Heart left ventricle (tissue), 16 donors: ENCODE measurements at regions not wholly inside any gene's neighbourhood (a gene's known extent, or its start where the extent isn't known, plus 50 kb on each side); places are given as distances from the start of the nearest gene placed in this dataset.

Experiments
- ATAC-seq, 4 donors: fragments of 200-7000 bp; cut with Tn5 transposase; one replicate each; pipeline ENCODE4 v1.9.1; 2020 to 2022; ENCODE audit warnings: moderate library complexity in 4 of 4, mild to moderate bottlenecking in 3 of 4, moderate number of reproducible peaks in 1 of 4
- DNase-seq, 5 donors: peaks; one replicate each; pipeline ENCODE4 v3.0.0-alpha.2; 2020
- H3K27ac ChIP-seq, 12 donors: fragments of 200-600 bp; sonication (generic) in 4 of 12; one replicate each; pipeline versions ENCODE4 v1.5.0 to v1.8.0; 2016 to 2022; ENCODE audit warnings: mild to moderate bottlenecking in 2 of 12
- H3K27me3 ChIP-seq, 9 donors: fragments of 200-600 bp; sonication (generic) in 2 of 9; one replicate each; pipeline versions ENCODE4 v1.5.1 to v1.8.0; 2016 to 2022; ENCODE audit warnings: mild to moderate bottlenecking in 3 of 9
- H3K36me3 ChIP-seq, 9 donors: fragments of 200-600 bp; sonication (generic) in 2 of 9; one replicate each; pipeline versions ENCODE4 v1.5.0 to v1.8.0; 2018 to 2022; ENCODE audit warnings: mild to moderate bottlenecking in 2 of 9
- H3K4me1 ChIP-seq, 12 donors: fragments of 200-600 bp; sonication (generic) in 4 of 12; one replicate each; pipeline versions ENCODE4 v1.5.0 to v1.8.0; 2016 to 2022; ENCODE audit warnings: mild to moderate bottlenecking in 3 of 12
- H3K4me3 ChIP-seq, 12 donors: fragments of 200-600 bp; sonication (generic) in 4 of 12; one replicate each; pipeline versions ENCODE4 v1.5.0 to v1.8.0; 2017 to 2022; ENCODE audit warnings: mild to moderate bottlenecking in 9 of 12, moderate library complexity in 4 of 12
- H3K9me3 ChIP-seq, 12 donors: fragments of 200-600 bp; sonication (generic) in 4 of 12; one replicate each; pipeline versions ENCODE4 v1.5.0 to v1.8.0; 2016 to 2022; ENCODE audit warnings: mild to moderate bottlenecking in 1 of 12
- POLR2A ChIP-seq, 2 donors: fragments of 450-650 bp; IDR thresholded peaks; one replicate each; pipeline ENCODE4 v1.6.1; 2017; ENCODE audit warnings: antibody characterized with exemption in 2 of 2, mild to moderate bottlenecking in 2 of 2, moderate library complexity in 2 of 2
- WGBS, 4 donors: extraction: QIAGEN DNeasy Blood & Tissue Kit in 2 of 4; methylation state at CpG; one replicate each; pipeline versions ENCODE4 v1.1.5 to v1.1.7; 2013 to 2018; 5-methylcytosine and 5-hydroxymethylcytosine counted together
- intact Hi-C, 10 donors: fragments of 100-400 bp; cut with DNase I; formaldehyde crosslinking; loops; one replicate each; pipeline versions ENCODE4 v1.11.1 to v1.14.2; 2022
- TF ChIP-seq, protein P1 (sequence below), 12 donors: fragments of 200-600 bp; sonication (generic) in 4 of 12; IDR thresholded peaks; one replicate each; pipeline versions ENCODE4 v1.5.0 to v1.8.0; 2018 to 2022; ENCODE audit warnings: antibody characterized with exemption in 12 of 12, mild to moderate bottlenecking in 5 of 12
- donor health status: ischemic (EF 13 %, LVEDD 7.1; RV severe dilation, severe dysfunction).
- donor health status: healthy with polysubstance abuse.
- donor health status: DM: no; HTN: yes; CAD: no.
- donor health status: DM: no; HTN: no; CAD: no.
- donor health status: ischemic (EF 25% LVEDD 6.9; RV normal size, moderate dysfunction).
- donor health status: ischemic (EF 25% LVEDD 5.7; RV mildly dilated, moderate dysfunction).
- donor health status: healthy.
- donor health status: DM: yes; HTN: yes; CAD: no.
- donor health status: ischemic (EF 35%, LVEDD 5.7; RV mildly dilated, moderate dysfunction).
- donor health status: nonischemic (EF 11% LVEDD 7.7; RV severe dilation, severe dysfunction).
- donor health status: DM: yes; HTN: yes; CAD: no.
- donor health status: PGD.
- donor health status: ischemic (EF 29% LVEDD 5.4; RV normal size, mild dysfunction).
- donor health status: nonischemic (EF 23%, LVEDD 6.1; RV moderate dilation, normal function).

DNA sequence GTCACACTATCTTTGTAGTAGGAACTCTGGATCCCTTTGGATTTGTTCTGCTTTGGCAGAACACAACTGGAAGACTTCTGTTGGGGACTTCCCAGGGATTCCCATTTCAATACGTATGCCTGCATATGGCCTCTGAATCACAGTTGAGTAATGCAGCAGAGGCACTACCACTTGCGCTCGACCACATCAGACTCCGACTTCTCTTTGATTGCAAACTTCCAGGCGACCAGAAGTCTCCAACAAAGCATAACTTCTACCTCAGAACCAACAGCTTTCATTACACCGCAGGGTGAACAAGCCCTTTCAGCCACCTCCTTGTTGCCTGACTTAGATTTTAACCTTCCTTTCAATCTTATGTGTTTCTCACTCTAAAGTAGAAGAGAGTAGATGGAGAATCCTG, 924.4 kb downstream of the IGSF11 start:
- Histone ChIP-seq H3K4me3 (no peak overlapping the region), H3K36me3 (no peaks in the 10 kb centered on the region), H3K9me3 (no peaks in the 10 kb centered on the region), H3K27me3 (no peaks in the 10 kb centered on the region), H3K4me1 (no peaks in the 10 kb centered on the region), H3K27ac (no peak overlapping the region)
- no peak for ATAC-seq
- TF ChIP-seq, protein P1, sequence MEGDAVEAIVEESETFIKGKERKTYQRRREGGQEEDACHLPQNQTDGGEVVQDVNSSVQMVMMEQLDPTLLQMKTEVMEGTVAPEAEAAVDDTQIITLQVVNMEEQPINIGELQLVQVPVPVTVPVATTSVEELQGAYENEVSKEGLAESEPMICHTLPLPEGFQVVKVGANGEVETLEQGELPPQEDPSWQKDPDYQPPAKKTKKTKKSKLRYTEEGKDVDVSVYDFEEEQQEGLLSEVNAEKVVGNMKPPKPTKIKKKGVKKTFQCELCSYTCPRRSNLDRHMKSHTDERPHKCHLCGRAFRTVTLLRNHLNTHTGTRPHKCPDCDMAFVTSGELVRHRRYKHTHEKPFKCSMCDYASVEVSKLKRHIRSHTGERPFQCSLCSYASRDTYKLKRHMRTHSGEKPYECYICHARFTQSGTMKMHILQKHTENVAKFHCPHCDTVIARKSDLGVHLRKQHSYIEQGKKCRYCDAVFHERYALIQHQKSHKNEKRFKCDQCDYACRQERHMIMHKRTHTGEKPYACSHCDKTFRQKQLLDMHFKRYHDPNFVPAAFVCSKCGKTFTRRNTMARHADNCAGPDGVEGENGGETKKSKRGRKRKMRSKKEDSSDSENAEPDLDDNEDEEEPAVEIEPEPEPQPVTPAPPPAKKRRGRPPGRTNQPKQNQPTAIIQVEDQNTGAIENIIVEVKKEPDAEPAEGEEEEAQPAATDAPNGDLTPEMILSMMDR (IDR thresholded peaks at IDR 0.05) = no peak
- no peak for TF ChIP-seq POLR2A (IDR thresholded peaks at IDR 0.05)
- intact Hi-C loops = no loop called here
- 77 to 88% (median 84%) methylated on average over 6 of the region's 6 CpGs for WGBS, 4 donors
- DNase-seq = no peak

DNA sequence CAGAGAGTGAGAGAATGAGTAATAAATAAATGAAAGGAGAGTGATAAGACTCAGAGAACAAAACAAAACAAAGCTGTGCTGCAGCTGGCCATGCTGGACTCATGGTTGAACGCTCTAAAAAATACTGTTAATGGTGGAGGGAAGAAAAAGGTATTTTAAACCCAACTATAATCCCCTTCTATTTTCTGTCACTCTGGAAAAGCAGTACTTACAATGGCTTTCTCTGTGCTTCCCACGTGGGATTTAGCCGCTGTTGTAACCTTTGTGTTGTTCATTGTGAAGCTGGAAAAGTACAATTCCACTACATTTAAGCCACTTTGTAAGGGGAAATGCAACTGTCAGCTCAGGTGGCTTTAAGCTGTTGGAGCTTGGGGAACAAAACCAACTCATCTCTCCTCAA, 917.7 kb downstream of the IGSF11 start:
- 37 to 62% (median 57%) methylated on average over 3 of the region's 3 CpGs for WGBS, 4 donors

DNA sequence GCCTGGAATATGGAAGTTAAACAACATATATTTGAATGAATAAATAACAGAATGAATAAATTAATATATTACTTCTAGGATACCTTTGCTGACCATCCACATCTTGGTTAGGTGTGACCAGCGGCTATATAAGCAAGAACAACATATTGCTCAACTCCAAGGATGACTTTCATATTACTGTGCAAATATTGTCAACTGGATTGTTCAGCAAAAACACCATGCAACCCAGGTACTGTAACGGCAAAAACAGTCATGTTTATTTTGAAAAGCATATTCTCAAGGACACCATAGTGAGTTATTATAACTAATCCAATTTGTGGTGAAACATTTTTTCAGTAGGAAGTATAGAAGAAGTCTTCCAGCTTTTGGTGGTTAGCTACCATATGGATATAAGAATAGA, 907.9 kb downstream of the IGSF11 start:
- DNase-seq = no peak
- no peaks in the 10 kb centered on the region for H3K36me3 ChIP-seq
- no peak for ATAC-seq
- intact Hi-C loops = no loop called here
- no peaks in the 10 kb centered on the region for H3K27me3 ChIP-seq
- H3K4me1 ChIP-seq = no peaks in the 10 kb centered on the region
- no peak for TF ChIP-seq POLR2A (IDR thresholded peaks at IDR 0.05)
- TF ChIP-seq, protein P1 (IDR thresholded peaks at IDR 0.05) = no peak
- no peak overlapping the region for H3K4me3 ChIP-seq
- 89 to 92% (median 91%) methylated on average over 2 of the region's 2 CpGs for WGBS, 4 donors
- H3K9me3 ChIP-seq = no peaks in the 10 kb centered on the region
- H3K27ac ChIP-seq = no peak overlapping the region

More for the DNA sequence above, 917.7 kb downstream of the IGSF11 start:
- H3K4me1 ChIP-seq = no peaks in the 10 kb centered on the region
- ATAC-seq (no peak), DNase-seq (no peak)
- H3K4me3 ChIP-seq = no peak overlapping the region
- intact Hi-C loops = no loop called here
- H3K36me3 ChIP-seq = no peaks in the 10 kb centered on the region
- H3K27ac ChIP-seq = no peak overlapping the region
- H3K9me3 ChIP-seq = no peaks in the 10 kb centered on the region
- H3K27me3 ChIP-seq = no peaks in the 10 kb centered on the region
- TF ChIP-seq, protein P1 (IDR thresholded peaks at IDR 0.05) = no peak
- no peak for TF ChIP-seq POLR2A (IDR thresholded peaks at IDR 0.05)

DNA sequence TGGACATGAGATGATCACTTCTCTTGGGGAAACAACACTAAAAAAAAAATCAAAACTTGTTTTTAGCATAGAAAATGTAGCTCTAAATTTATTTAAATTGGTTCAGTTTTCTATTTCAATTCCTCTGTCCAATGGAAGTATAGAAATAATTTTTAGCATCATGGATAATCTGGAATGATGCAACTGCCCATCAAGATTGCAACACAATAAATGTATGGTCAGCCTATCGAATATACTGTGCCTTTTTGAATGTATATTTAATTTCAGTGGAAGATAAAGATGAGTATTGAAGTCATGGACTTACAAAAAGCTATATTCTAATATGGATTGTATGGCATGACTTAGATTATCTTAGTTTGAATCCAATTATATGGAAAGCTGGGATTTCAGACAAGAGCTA, 906.7 kb downstream of the IGSF11 start:
- WGBS, 4 donors = 32 to 77% (median 76%) methylated on average over 1 of the region's 1 CpG

More for the DNA sequence above, 906.7 kb downstream of the IGSF11 start:
- Histone ChIP-seq H3K36me3 (no peaks in the 10 kb centered on the region), H3K27ac (no peak overlapping the region), H3K4me1 (no peaks in the 10 kb centered on the region), H3K27me3 (no peaks in the 10 kb centered on the region), H3K4me3 (no peak overlapping the region), H3K9me3 (no peaks in the 10 kb centered on the region)
- TF ChIP-seq, protein P1 (IDR thresholded peaks at IDR 0.05) = no peak
- TF ChIP-seq POLR2A (IDR thresholded peaks at IDR 0.05) = no peak
- no peak for DNase-seq
- intact Hi-C loops = no loop called here
- ATAC-seq = no peak
